MM.1S (cell line): ENCODE measurements at regions not wholly inside any gene's neighbourhood (a gene's known extent, or its start where the extent isn't known, plus 50 kb on each side); places are given as distances from the start of the nearest gene placed in this dataset.

Source experiments
- CTCF ChIP-seq: fragments of 300-600 bp; sonication (generic); IDR thresholded peaks from 2 replicates; pipeline ENCODE4 v1.5.1; 2016; ENCODE audit warnings: antibody characterized with exemption, low read length, mixed read lengths
- EZH2 ChIP-seq: fragments of 300-600 bp; sonication (generic); optimal IDR thresholded peaks from 2 replicates; pipeline ENCODE3; 2017; ENCODE audit warnings: low read depth, mild to moderate bottlenecking, antibody characterized with exemption, low read length, mixed read lengths
- EZH2phosphoT487 ChIP-seq: fragments of 300-600 bp; sonication (generic); IDR thresholded peaks from 2 replicates; pipeline ENCODE4 v1.6.1; 2018; ENCODE audit warnings: antibody characterized with exemption, low read length

GRCh38 chr12:84166812-84167211, 745.8 kb downstream of the SLC6A15 start:
- TF ChIP-seq CTCF (no peak), EZH2 (no peak), EZH2phosphoT487 (no peak)
